Neutrophil (primary cell): ENCODE measurements at regions not wholly inside any gene's neighbourhood (a gene's known extent, or its start where the extent isn't known, plus 50 kb on each side); places are given as distances from the start of the nearest gene placed in this dataset.

Experiments
- H3K27ac ChIP-seq: fragments of 200-600 bp; sonication (generic); 2 replicates; pipeline ENCODE4 v1.5.1; 2016; ENCODE audit warnings: mild to moderate bottlenecking, moderate library complexity
- H3K27me3 ChIP-seq: fragments of 200-600 bp; sonication (generic); 2 replicates; pipeline ENCODE4 v1.6.0; 2016; ENCODE audit warnings: mild to moderate bottlenecking
- H3K36me3 ChIP-seq: fragments of 200-600 bp; sonication (generic); 2 replicates; pipeline ENCODE4 v1.5.1; 2017
- H3K4me1 ChIP-seq, 2 experiments: fragments of 200-600 bp in 1 of 2; sonication (generic) in 1 of 2; 1 replicate in 1 of 2; 2 replicates in 1 of 2; pipeline versions ENCODE4 v1.5.1 to v1.6.1; 2013 to 2016; ENCODE audit warnings: low read depth in 1 of 2, low read length in 1 of 2, mild to moderate bottlenecking in 1 of 2, moderate library complexity in 1 of 2; ENCODE audit not compliant: control insufficient read depth in 1 of 2, insufficient read depth in 1 of 2
- H3K4me3 ChIP-seq, 2 experiments: fragments of 200-600 bp in 1 of 2; sonication (generic) in 1 of 2; 1 replicate in 1 of 2; 2 replicates in 1 of 2; pipeline ENCODE4 v1.5.1; 2013 to 2016; ENCODE audit warnings: low read depth in 1 of 2, low read length in 1 of 2, mild to moderate bottlenecking in 1 of 2, moderate library complexity in 1 of 2
- H3K9me3 ChIP-seq: fragments of 200-600 bp; sonication (generic); 2 replicates; pipeline ENCODE4 v1.5.1; 2016
- TF ChIP-seq, protein P1 (sequence below): fragments of 200-600 bp; sonication (generic); IDR thresholded peaks from 2 replicates; pipeline ENCODE4 v1.5.1; 2016; ENCODE audit warnings: antibody characterized with exemption

DNA sequence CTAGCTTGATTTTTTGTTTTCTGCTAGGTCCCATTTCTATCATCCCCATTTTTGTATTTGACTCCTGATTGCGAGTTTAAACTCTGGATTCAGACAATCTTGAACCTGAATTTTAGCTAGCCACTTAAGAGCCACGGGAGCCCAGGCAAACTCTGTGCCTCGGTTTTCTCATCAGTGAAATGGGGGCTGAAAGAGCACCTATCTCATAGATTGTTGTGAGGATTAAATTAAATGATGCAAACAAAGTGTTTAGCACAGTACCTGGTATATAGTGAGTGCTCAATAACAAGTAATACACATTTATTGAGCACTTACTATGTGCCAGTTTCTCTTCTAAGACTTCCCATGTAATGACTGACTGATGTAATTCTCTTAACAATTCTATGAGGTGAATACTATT is 158.1 kb upstream of the POU3F1 start:
- TF ChIP-seq, protein P1, sequence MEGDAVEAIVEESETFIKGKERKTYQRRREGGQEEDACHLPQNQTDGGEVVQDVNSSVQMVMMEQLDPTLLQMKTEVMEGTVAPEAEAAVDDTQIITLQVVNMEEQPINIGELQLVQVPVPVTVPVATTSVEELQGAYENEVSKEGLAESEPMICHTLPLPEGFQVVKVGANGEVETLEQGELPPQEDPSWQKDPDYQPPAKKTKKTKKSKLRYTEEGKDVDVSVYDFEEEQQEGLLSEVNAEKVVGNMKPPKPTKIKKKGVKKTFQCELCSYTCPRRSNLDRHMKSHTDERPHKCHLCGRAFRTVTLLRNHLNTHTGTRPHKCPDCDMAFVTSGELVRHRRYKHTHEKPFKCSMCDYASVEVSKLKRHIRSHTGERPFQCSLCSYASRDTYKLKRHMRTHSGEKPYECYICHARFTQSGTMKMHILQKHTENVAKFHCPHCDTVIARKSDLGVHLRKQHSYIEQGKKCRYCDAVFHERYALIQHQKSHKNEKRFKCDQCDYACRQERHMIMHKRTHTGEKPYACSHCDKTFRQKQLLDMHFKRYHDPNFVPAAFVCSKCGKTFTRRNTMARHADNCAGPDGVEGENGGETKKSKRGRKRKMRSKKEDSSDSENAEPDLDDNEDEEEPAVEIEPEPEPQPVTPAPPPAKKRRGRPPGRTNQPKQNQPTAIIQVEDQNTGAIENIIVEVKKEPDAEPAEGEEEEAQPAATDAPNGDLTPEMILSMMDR, result no peak
- no peak overlapping the region for H3K27ac ChIP-seq
- H3K9me3 ChIP-seq, result no peaks in the 10 kb centered on the region

DNA sequence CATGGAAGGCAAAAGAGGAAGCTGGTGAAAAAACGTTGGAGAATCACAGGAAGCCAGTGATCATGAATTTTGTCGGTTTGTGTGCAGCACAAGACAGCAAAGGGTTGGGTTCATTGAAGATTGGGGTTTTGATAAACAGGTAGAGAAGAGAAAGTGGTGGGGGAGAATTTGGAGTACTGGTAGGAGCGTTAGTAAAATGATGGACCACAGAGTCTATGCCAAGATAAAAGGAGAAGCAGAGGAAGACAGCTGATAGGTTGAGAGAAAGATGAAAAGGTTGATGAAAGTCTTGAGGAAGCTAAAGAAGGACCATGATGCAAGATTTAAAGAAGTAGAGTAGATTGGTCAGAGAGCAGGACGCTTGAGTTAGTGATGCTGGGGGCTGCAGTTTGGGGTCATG is 156.8 kb upstream of the POU3F1 start:
- Histone ChIP-seq H3K4me3 (no peak overlapping the region), H3K4me1 (peaks cover 0 to 7% of the 10 kb centered on the region in 2 experiments), H3K27ac (no peak overlapping the region), H3K27me3 (peaks cover 5% of the 10 kb centered on the region), H3K36me3 (no peaks in the 10 kb centered on the region), H3K9me3 (no peaks in the 10 kb centered on the region)
- TF ChIP-seq, protein P1, result no peak

More for the DNA sequence above, 158.1 kb upstream of the POU3F1 start:
- Histone ChIP-seq H3K4me3 (no peak overlapping the region), H3K36me3 (no peaks in the 10 kb centered on the region), H3K27me3 (peaks cover 5% of the 10 kb centered on the region), H3K4me1 (peaks cover 0 to 7% of the 10 kb centered on the region in 2 experiments)

DNA sequence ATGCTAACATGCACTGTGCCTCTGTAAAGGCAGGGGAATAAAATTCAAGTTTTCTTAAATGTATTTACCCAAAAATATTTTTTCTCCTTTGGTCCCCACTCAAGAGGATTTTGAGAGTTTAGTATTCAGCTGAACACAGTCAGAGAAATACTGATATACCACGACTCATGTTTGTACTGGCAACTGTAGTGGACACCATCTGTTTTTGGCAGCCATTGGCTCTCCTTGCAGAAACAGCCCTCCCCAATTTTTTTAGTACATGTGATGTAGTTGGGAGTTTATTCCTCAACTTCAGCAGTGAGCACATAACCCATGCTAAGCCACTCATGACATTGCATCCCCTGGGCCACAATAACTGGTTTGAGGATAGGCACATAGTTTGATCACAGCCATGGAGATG is 154.8 kb upstream of the POU3F1 start:
- Histone ChIP-seq H3K27ac (no peak overlapping the region), H3K27me3 (peaks cover 5% of the 10 kb centered on the region), H3K4me3 (no peak overlapping the region)

DNA sequence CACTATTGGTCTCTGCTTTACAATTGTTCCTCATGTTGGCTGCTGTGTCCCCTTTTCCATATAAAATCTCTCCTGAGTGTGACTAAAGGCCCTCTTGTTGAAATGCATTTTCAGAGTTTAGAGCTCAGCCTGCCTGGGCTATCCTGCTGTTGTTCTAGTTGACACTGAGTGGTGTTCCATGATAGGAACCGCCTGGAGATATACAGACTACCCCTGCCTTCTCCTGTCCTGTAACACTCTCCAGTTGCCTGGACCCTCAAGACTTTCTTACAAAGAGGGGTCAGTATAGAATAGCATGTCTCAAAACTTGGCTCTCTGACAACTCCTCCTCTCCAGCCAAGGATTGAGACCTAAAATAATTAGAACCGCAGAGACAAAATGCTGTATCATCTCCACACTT is 152.0 kb upstream of the POU3F1 start:
- TF ChIP-seq, protein P1, result no peak
- H3K4me3 ChIP-seq, result no peak overlapping the region
- H3K27ac ChIP-seq, result no peak overlapping the region
- no peaks in the 10 kb centered on the region for H3K9me3 ChIP-seq
- H3K36me3 ChIP-seq, result peaks cover 6% of the 10 kb centered on the region
- no peaks in the 10 kb centered on the region for H3K4me1 ChIP-seq
- peaks cover 5% of the 10 kb centered on the region for H3K27me3 ChIP-seq

More for the DNA sequence above, 154.8 kb upstream of the POU3F1 start:
- Histone ChIP-seq H3K9me3 (no peaks in the 10 kb centered on the region), H3K36me3 (no peaks in the 10 kb centered on the region), H3K4me1 (peaks cover 0 to 7% of the 10 kb centered on the region in 2 experiments)
- TF ChIP-seq, protein P1, result no peak

DNA sequence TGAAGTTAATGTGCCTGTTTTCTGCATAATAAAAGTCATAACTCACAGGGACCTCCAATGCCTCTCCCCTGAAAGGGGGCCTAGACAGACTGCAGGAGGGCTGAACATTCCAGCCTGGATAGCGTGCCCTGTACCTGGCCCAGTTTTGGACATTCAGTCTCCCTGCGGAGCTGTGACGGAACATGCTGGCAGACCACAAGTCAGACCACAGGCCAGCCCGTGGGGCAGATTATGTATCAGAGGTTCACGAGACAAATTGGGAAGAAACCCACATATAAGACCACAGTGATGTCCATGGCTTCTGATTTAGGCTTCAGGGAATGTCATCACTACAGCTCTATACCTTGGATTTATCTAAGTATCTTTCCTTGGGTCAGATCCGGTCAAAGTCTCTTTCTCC is 151.5 kb upstream of the POU3F1 start:
- H3K36me3 ChIP-seq, result peaks cover 6% of the 10 kb centered on the region
- H3K9me3 ChIP-seq, result no peaks in the 10 kb centered on the region
- TF ChIP-seq, protein P1, result no peak
- no peak overlapping the region for H3K27ac ChIP-seq
- peaks cover 5% of the 10 kb centered on the region for H3K27me3 ChIP-seq
- H3K4me1 ChIP-seq, result no peaks in the 10 kb centered on the region
- H3K4me3 ChIP-seq, result no peak overlapping the region
